H54 (cell line): ENCODE measurements at regions not wholly inside any gene's neighbourhood (a gene's known extent, or its start where the extent isn't known, plus 50 kb on each side); places are given as distances from the start of the nearest gene placed in this dataset.
A peak's percentile ranks its signal among the peaks of the same experiment; 100 is the strongest.

Experiments
- DNase-seq: peaks from one replicate; pipeline ENCODE4 v3.0.0; 2011; ENCODE audit warnings: low spot score, mixed read lengths; ENCODE audit not compliant: insufficient read length
- FAIRE-seq: peaks from 3 replicates; lab custom pipeline; 2011; peaks lifted over from hg19 to GRCh38; lab: Jason Lieb, UNC
- POLR2A ChIP-seq: IDR thresholded peaks from 2 replicates; pipeline ENCODE4 v1.6.1; 2011; ENCODE audit warnings: low read depth, mild to moderate bottlenecking, low read length

DNA sequence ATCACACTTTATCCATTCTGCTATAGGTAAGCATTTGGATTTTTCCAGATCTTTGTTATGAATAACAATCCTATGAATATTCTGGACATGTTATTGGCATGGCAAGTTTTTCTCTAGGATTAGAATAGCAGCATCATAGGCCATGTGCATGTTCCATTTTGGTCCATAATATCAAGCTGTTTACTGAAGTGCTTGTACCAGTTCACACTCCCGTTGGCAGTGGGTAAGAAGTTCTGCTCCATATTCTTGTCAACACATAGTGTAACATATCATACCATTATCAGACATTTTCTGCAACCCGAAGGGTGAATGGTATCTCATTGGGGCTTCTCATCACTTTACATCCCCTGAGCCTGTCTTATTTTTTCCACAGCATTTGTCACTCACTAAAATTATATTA lies 661.9 kb upstream of the SALL1 start:
- DNase-seq (no peak), FAIRE-seq (no peak)
- TF ChIP-seq POLR2A = no peak

GRCh38 chr16:51807551-51807950 lies 656.5 kb upstream of the SALL1 start:
- no peak for DNase-seq
- no peak for TF ChIP-seq POLR2A
- FAIRE-seq = no peak

- FAIRE-seq = no peak
- DNase-seq = no peak
- no peak for TF ChIP-seq POLR2A
Measured at GRCh38 chr16:51801635-51802034, 650.6 kb upstream of the SALL1 start.

DNA sequence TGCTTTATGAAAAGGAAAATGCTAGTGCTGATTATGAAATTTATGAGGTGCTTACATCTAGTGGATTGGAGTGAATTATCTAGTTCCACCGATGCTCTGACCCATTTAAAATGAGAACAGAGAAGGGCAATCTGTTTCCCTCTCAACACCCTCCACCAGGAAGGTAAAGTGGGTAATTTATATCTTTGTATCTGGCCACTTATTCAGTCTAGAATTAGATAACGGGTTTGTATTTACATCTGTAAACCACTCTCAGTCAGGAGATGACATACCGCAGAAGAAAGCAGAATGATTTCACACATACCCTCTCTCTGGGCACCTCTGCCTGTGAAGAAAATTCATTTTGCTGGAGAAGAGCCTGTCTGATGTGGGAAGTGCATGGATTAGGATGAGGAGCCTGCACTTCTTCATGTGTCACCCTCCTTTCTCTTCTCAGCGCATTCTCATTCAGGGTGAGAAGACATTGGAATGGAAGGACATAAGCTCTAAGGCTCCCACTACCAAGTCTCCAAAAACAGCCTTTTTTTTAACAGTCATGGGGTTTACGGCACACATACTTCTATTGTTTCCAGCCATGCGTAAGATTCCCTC lies 646.7 kb upstream of the SALL1 start:
- TF ChIP-seq POLR2A = no peak
- FAIRE-seq = no peak

DNA sequence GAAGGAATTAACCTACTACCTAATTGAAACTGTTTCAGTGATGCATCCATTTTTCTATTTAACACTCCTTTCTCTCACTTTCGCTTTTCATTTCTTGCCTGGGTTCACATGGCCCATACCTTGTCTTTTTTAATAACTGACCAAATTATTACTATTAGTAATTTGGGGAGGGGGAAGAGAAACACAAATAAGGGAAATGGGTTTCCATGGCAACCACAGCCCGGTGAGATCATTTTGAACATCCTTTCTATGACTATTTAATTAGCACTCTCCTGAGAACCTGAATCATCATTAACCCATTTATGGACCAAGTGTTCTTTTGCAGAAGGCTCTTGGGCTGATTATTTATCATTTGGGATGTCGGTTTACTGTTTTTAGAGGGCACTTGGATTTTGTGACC lies 628.2 kb upstream of the SALL1 start:
- DNase-seq (no peak), FAIRE-seq (no peak)
- no peak for TF ChIP-seq POLR2A

More for the DNA sequence above, 646.7 kb upstream of the SALL1 start:
- no peak for DNase-seq

DNA sequence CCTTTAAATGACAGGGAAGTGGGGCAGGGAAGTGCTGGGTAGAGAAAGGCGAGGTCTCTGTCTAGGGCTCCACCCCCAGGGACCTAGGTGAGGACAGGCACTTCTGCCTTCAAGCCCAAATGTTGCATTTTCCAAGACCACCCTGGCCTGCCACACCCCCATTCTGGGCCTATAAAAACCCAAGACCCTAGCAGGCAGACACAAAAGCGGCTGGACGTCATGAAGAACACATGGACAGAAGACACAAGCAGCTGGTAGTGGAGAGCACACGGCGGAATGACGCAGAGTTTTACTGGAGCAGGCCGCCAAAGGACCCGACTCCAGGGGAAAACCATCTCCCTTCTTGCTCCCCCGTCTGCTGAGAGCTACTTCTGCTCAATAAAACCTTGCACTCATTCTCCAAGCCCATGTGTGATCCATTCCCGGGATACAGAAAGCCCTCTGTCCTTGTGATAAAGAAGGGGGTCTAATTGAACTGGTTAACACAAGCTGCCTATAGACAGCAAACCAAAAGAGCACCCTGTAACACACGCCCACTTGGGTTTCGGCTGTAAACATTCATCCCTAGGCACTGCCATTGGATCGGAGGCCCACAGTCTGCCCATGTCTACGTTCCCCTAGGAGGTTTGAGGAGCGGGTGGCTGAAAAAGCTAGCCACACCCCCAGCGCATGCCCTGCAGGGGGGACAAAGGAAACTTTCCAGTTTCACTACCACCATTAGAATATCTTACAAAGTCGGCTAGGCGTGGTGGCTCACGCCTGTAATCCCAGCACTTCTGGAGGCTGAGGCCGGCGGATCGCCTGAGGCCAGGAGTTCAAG lies 622.2 kb upstream of the SALL1 start:
- DNase-seq (no peak), FAIRE-seq (no peak)
- TF ChIP-seq POLR2A = no peak

- FAIRE-seq = no peak
Measured at GRCh38 chr16:51766739-51767138, 615.7 kb upstream of the SALL1 start.

DNA sequence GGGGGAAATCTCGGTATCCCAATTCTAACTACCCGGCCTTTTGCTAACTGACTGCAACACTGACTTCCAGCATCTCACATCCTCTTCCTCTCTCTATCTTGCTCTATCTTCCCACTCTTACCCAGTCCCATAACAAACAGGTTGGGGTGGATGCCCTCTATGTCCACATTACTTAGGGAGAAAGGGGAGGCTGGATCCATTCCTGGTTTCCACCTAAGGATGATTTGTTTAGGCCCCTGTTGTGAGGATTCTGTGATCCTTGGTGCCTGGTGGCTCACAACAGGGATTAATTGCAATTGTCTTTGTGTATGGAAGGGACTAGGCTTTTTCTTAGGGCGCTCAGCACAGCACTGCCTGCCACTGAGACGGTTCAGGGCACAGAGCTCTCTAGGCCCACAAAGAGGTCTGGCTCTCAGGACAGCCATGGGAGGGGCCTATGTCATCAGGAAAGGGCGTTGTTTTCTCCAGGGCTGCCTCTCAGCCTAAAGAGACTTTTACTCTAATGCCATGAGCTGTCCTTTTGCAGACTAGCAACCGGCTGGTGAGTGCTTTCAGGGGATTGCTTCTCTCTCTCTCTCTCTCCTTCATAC lies 612.1 kb upstream of the SALL1 start:
- TF ChIP-seq POLR2A = no peak
- DNase-seq (no peak), FAIRE-seq (no peak)

More at GRCh38 chr16:51766739-51767138, 615.7 kb upstream of the SALL1 start:
- no peak for TF ChIP-seq POLR2A
- no peak for DNase-seq

- no peak for TF ChIP-seq POLR2A
- FAIRE-seq (peak; percentile 48), DNase-seq (peak; percentile 54)
Measured at GRCh38 chr16:51762081-51762996, 611.3 kb upstream of the SALL1 start.

DNA sequence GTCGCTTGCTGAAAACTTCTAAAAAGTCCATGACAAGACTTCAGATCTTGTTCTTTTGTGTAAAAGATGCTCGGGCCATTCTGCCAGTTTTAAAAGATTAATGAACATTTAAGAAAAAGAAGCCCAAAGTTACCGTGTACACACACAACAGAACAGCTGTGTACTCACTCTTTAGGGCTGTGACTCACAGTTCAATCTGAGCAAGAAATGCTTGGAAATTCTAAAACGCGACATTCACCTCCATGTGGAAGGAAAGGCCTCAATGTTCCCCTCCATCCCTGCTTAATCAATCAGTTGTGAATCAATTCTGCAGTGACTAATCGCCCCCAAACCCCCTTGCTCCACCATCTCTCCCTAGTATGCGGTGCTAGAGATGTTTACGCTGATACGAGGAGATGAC lies 609.9 kb upstream of the SALL1 start:
- no peak for DNase-seq

DNA sequence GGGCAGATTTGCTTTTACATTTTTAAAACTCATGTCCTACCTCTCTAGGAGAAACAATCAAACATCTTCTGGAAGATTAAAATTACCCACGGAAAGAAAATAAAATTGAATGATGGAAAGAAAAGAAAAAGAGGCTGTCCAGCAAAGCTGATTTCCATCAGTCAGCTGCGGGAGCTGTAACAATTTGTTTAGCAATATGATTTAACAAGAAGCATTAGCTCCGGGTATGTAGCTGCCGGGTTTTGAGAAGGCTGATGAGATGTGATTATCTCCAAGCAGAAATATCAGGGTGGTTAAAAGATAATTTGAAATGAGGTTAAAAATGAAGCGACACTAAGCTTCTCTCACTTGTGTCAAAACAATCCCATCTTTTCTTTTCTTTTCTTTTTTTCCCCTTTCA lies 608.9 kb upstream of the SALL1 start:
- TF ChIP-seq POLR2A = no peak
- DNase-seq = no peak
- no peak for FAIRE-seq

More for the DNA sequence above, 609.9 kb upstream of the SALL1 start:
- no peak for TF ChIP-seq POLR2A
- no peak for FAIRE-seq

- DNase-seq = no peak
- FAIRE-seq = no peak
- no peak for TF ChIP-seq POLR2A
Measured at GRCh38 chr16:51759329-51759728, 608.3 kb upstream of the SALL1 start.

GRCh38 chr16:51757921-51758479 lies 606.9 kb upstream of the SALL1 start:
- no peak for FAIRE-seq
- DNase-seq = no peak
- no peak for TF ChIP-seq POLR2A
